ENCODE measurements at regions not wholly inside any gene's neighbourhood (a gene's known extent, or its start where the extent isn't known, plus 50 kb on each side); places are given as distances from the start of the nearest gene placed in this dataset.
"Not testable (repeated sequence)": the region's sequence is repeated elsewhere in the genome, so short reads cannot be mapped to it uniquely, and the experiment has no call there.

DNA sequence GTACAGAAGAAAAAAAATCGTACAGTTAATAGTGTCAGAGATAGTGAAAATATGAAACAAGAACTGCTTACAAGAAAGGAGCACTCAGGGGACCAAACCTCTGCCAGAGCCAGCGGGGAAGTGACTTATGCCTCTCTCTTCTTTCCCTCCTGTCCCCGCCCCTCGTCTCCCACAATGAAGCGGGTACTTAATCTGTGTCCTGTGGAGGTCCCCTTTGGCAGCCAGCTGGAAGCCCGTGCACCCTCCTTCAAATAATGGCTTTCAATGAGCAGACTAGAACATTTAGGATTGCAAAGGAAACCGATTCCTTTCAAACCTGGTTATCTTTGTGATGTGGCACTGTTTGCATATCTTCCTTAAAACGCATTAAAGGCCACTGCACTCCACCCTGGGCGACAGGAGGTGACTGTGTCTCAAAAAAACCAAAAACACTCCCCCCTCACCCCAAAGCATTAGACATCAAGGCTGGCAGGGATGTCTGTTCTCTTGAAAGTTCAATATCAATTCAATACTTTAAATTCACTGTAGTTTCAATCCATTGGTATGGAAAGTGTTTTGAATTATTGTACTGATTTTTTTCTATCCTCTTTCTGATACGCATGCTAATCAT, 51.7 kb downstream of the PPIAL4C start:
- H3K4me3 ChIP-seq (ENCODE audit: low read depth, low read length); DNase-seq (ENCODE audit: low read depth): not testable (repeated sequence)

DNA sequence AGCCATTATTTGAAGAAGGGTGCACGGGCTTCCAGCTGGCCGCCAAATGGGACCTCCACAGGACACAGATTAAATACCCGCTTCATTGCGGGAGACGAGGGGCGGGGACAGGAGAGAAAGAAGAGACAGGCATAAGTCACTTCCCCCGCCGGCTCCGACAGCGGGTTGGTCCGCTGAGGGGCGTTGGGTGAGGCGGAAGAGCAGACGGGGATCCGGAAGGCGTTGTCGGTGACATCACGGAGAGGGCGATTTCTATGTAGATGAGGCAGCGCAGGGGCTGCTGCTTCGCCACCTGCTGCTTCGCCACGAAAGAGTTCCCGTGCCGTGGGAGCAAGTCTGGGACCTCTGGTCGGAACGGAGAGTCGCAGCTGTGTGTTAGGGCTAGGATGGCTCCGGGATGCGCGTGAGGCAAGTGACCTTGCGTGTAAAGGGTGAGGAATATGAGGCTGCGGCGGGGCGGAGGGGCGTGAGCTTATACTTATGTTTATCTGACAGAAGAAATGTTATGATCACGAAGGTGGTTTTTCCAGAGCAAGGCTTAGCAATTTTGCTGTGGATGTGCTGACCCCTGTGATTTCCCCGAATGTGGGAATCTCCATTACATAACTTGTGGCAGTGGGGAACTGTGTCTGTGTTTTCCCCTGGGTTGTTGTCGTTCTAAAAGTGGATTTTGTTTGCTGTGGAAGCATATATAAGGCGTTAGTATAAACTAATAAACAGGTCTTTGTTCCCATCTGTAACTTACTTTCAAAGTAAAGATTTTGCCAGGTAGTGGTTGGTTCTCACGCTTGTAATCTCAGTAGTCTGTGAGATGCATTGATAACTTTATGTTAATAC, 52.9 kb downstream of the PPIAL4C start:
- peak; percentile 97 for DNase-seq (ENCODE audit: low read depth)
- peak overlapping the region; percentile 52 for H3K4me3 ChIP-seq (ENCODE audit: low read depth, low read length)

DNA sequence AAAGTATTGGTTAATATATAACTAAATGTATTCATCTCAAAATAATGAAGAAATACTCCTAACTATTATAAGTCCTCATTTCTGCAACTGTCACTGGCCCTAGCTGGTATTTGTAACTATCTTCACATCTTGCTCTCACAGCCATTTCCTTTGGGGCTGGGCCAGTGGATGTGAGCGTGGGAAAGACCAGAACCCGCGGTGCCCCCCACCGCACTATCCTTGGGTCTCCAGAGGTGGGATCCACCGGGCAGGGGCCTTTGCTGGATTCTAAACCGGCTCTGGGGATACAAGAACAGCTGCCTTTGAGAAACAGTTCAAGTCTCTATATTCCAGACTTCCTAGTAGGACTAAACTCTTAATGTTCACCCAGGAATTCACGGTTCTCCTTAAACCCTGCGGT, 54.8 kb downstream of the PPIAL4C start:
- not testable (repeated sequence) for DNase-seq (ENCODE audit: low read depth); H3K4me3 ChIP-seq (ENCODE audit: low read depth, low read length)

DNA sequence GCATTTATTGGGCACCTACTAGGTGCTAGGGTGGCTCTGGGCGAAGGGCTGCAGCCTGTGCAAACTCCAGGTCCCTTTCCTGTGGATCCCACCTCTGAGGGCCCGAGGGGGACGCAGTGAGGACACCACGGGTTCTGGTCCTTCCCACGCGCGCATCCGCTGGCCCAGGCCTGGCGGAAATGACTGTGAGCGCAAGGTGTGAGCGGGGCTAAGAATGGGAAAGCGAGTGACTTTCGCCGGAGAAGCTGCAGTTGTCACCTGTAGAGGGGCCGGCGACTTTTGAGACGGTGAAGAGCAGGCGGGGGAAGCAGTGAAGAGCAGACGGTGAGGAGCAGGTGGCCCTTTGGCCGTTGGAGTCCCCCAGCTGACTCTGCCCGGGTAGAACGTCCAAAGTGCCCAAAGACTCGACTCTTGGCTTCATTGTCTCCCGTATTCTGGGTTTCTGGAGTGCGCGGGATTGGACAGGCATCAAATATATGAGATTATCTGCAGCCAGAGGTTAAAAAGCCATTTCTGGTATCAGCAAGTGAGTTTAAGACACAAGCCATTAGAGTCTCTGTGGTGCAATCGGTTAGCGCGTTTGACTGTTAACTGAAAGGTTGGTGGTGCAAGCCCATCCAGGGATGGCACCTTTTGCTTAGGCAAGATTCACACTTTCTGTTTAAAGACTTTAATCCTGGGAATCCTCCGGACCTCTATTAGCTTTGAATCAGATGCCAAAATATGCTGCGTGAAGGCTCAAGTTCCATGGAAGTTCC, 55.4 kb downstream of the PPIAL4C start:
- not testable (repeated sequence) for H3K4me3 ChIP-seq (ENCODE audit: low read depth, low read length); DNase-seq (ENCODE audit: low read depth)

DNA sequence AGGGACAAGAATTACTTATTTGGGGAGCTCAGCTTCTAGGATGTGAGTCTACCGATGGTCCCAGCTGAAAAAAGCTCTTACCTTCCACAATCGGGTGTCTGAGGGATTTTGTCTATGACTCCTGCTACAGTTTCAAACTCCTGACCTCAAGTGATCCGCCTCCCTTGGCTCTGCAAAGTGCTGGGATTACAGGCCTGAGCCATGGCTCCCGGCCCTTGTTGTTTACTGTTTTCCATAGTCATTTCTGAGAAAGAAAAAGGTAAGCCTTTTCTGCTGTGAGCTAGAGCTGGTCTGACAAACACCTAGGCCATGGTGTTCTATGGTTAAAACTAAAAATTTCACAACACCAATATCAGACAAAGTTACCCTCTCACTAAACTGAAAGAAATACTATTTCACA, 57.5 kb downstream of the PPIAL4C start:
- DNase-seq (ENCODE audit: low read depth); H3K4me3 ChIP-seq (ENCODE audit: low read depth, low read length): not testable (repeated sequence)

DNA sequence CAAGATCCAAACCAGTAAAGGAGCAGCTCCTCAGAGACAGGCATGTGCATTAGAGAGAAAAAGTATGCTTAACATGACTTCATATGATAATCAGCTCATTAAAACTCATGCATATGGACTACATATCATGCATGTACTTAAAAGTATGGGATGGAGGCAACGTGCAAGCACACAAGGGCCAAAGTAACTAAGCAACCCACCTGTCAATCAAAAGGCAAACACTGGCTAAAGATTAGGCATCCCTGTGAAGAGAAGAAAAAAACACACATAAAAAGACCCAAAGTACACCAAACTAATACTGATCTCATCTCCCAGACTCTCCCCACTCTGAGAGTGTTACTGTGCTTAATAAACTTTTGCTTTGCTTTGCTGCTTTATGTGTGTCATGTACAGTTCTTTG, 61.2 kb downstream of the PPIAL4C start:
- not testable (repeated sequence) for DNase-seq (ENCODE audit: low read depth)

DNA sequence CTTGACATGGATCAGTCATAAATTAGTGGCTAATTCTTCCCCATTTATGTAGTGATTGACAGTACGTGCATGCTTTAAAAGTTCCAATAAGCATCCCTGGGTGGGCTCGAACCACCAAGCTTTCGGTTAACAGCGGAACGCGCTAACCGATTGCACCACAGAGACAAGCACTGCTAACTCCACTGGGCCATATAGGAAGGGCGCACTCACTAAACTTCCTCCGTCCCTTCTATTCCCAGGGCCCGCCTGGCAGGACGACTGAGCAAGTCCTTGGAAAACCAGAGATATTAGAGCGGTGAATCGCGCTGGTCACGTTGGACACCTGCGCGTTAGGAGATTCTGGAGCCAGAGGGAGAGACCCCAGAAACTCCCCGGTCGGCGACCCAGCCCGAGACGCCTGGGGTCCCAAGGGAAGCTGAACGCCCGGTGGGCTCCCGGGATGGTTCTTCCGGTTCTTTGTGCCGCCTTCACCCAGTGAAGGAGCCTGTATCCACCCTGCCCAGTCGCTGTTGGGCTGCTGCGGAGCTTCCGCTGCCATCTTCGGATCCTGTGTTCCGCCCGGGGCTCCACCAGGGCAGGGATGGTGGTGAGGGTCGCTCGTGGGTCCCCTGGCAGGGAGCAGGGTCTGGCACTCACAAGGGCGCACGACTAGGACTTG, 62.8 kb downstream of the PPIAL4C start:
- not testable (repeated sequence) for DNase-seq (ENCODE audit: low read depth)
- H3K4me3 ChIP-seq (ENCODE audit: low read depth, low read length), result peak overlapping the region; percentile 24; the same call in 1 of the 2 replicates

More for the DNA sequence above, 61.2 kb downstream of the PPIAL4C start:
- H3K4me3 ChIP-seq (ENCODE audit: low read depth, low read length), result not testable (repeated sequence)

DNA sequence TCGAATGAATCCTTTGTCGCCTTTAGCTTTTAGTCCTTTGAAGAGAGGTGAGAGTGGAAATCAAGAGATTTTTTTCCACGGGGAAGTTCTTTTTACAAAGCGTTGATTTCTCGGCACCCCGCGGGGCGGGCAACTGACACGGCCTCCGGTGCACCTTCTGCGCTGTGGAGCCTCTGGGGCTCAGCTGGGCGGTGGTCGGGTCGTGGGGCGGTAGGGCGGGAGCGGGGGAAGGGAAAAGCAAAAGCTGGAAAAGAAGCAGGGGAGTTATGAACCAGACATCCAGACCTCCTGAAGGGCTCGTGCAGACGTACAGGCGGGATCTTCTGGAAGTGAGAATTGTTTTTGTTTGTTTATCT, 63.3 kb downstream of the PPIAL4C start:
- H3K4me3 ChIP-seq (ENCODE audit: low read depth, low read length); DNase-seq (ENCODE audit: low read depth): not testable (repeated sequence)

DNA sequence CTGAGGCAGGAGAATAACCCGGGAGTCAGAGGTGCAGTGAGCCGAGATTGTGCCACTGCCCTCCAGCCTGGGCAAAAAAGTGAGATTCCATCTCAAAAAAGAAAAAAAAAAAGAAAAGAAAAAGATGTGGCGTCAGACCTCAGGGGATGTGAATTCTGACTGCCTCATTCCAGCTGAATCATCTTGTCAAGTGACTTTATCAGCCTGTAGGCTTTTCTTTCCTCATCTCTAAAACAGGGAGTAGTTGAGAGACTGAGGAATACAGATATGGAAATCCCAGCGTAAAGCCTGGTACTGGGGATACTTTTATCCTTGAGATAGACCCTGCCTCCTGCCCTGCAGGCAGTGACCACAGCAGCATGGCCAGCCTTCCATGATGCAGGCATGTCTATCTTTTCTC, 74.1 kb downstream of the PPIAL4C start:
- not testable (repeated sequence) for DNase-seq (ENCODE audit: low read depth); H3K4me3 ChIP-seq (ENCODE audit: low read depth, low read length)

DNA sequence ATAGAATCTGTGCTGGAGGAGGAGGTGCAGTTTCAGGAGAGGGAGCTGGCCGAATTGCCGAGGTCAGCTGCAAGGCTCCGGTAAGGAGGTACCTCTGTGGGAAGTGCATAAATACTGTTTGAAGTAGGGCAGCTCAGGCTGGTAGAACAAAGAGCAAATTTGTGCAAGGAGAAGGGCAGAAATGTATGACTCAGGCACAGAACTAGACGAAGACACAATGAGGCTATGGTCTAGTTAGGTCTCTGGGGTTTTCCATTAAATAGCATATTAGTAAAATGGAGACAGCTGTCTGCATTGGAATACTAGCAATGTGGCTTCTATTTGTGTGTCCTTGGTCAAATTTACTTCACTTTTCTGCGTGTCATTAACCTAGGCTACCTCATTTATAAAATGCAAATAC, 74.5 kb downstream of the PPIAL4C start:
- not testable (repeated sequence) for DNase-seq (ENCODE audit: low read depth); H3K4me3 ChIP-seq (ENCODE audit: low read depth, low read length)

DNA sequence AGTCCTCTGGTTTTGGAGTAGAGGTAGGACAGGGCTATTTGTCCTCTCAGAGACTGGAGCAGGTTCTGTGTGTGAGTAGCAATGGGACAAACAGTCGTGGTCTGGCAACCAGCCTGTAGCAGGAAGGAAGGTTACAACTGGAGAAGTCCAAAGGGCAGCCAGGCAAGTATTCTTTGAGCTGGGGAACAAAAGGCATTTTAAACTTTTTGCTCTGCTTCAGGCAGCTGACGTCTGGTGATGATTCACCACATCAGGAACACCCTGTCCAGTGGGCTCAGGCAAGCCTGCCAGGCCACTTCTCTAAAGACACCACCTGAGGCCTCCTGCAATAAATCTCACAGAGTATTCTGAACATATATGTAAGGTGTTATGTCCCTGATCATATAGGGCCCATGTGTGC, 81.0 kb downstream of the PPIAL4C start:
- not testable (repeated sequence) for H3K4me3 ChIP-seq (ENCODE audit: low read depth, low read length); DNase-seq (ENCODE audit: low read depth)

DNA sequence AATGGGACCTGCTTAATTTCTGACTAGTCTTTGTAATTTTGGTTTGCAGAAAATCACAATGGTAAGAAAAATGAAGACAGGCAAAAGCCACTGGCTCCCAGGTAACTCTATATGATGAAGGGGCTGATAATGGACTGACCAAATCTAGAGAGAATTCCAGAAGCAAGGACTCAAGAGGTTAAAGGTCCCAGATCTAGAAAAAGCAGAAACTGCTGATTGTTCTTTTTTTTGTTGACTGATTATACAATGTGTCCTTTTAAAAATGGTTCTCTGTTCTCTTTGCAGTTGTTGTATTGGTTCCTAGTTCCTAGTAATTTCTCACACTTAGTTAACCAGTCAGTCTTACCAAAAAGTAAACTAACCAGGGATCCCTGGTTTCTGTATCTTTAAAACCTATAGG, 81.4 kb downstream of the PPIAL4C start:
- DNase-seq (ENCODE audit: low read depth); H3K4me3 ChIP-seq (ENCODE audit: low read depth, low read length): not testable (repeated sequence)

DNA sequence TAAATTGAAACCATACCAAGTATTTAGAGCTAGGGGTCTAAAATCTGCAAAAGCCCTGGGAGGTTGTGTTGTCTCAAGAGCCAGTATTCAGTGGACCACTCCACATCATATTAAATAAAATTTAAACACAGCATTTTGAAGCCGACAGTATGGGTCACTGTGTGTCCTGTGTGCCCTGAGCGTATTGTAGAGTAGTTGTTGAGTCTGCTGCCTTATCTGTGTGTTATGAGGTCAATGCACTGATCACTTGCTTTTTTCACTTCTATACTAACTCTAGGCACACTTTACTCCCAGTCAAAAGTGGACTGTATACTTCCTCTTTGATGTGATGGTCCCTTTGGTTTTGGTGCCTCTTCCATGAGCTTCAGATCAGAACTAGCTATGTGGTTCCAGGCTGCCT, 81.9 kb downstream of the PPIAL4C start:
- not testable (repeated sequence) for H3K4me3 ChIP-seq (ENCODE audit: low read depth, low read length); DNase-seq (ENCODE audit: low read depth)

DNA sequence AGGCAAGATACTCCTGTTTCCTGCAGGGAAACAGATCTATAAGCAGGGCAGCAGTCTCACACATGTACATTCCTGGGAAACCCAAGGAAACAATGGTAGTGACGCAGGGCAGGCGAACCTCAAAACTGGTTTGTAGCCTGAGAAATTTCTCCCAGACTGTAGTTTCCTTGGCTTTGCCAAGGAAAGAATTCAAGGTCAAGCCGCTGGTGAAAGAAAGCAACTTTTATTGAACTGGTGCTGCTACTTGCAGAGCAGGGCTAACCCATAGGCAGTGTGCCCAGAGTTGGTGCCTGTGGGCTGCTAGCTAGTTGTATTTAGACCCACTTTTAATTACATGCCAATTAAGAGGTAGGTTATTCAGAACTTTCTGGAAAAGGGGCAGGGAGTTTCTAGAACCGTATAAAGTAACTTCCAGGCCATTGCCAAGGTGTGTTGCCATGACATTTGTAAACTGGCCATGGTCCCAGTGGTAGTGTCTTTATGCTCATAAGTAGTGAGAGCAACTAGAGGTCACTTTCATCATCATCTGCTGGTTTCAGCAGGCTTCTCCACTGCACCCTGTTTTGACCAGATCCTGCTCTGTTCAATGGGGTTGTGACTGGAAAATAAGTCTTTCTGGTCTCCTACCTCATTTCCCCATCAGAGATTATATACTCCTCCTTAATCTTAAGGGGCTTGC, 89.7 kb downstream of the PPIAL4C start:
- not testable (repeated sequence) for H3K4me3 ChIP-seq (ENCODE audit: low read depth, low read length); DNase-seq (ENCODE audit: low read depth)

DNA sequence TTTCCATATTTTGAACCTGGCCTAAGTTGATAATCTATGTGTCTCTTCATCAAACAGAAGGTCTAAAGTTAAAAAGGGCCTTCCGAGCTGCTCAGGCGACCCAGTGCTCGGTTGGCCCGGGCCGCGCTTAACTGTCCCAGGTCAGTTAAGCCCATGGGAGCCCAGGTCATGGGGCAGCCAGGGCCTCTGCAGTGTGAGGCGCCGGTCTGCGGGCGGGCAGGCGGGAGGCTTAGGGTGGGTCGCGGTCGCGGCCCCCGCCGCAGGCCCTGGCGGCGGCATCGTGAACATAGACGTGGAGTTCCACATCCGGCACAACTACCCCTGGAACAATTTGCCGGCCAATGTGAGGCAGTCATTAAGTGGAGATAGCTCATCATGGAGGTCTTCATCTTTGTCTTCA, 91.3 kb downstream of the PPIAL4C start:
- not testable (repeated sequence) for DNase-seq (ENCODE audit: low read depth); H3K4me3 ChIP-seq (ENCODE audit: low read depth, low read length)

DNA sequence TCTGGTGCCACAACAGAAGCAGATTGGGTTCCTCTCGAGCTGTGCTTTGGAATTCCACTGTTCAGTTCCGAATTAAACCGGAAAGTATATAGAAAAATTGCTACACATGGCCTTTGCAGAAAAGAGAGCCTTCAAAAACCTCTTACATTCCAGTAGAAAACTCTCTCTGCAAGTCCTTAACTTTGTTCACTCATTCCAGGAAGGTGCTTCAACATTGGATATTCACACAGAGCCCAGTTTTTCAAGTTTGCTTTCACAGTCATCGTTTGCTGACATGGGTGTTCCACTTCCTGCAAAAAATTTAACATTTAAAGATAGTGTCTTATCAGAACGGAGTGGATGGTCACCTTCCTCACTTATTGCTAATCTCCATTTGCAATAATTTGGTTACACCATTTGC, 93.7 kb downstream of the PPIAL4C start:
- H3K4me3 ChIP-seq (ENCODE audit: low read depth, low read length); DNase-seq (ENCODE audit: low read depth): not testable (repeated sequence)

DNA sequence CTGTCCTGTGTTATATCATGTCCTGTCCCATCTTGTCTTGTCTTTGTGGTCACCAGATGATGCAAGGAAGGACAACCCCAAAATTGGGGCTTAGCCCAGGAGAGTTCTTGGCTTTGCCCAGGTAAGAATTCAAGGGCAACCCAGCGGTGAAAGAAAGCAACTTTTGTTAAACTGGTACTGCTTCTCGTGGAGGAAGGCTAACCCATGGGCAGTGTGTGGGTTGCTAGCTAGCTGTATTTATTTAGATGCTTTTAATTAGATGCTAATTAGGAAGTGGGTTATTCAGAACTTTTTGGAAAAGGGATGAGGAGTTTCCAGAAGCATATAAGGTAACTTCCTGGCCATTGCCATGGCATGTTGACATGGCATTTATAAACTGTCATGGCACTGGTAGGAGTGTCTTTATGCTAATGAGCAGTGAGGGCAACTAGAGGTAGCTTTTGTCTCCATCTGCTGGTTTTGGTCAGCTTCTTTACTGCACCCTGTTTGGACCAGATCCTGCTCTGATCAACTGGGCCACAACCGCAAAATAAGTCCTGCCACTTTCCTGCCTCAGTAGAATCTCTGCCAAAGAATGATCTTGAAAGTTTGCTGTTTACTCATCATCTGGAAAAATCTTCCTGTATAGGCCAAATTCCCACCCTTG, 95.8 kb upstream of the FCGR1A start:
- DNase-seq (ENCODE audit: low read depth), result not testable (repeated sequence)

DNA sequence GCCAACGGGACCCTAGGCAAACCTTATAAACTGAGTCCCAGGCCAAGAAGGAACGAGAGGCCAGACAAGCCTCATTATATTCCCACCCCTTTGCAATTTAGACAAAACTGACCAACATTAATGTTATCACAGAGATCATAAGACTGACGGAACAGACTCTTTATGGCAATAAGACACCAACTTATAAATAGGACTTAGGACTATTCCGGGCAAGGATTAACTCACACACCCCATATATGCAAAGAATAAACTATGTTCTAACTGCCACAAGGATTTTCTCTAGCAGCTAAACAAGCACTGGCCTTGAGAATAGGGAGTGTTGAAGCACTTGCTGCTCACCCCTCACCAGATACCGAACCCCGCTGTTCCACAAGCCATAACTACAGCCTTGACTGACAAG, 91.1 kb upstream of the FCGR1A start:
- DNase-seq (ENCODE audit: low read depth); H3K4me3 ChIP-seq (ENCODE audit: low read depth, low read length): not testable (repeated sequence)

More for the DNA sequence above, 95.8 kb upstream of the FCGR1A start:
- H3K4me3 ChIP-seq (ENCODE audit: low read depth, low read length), result not testable (repeated sequence)
